Fibroblast of villous mesenchyme (primary cell): ENCODE measurements at regions not wholly inside any gene's neighbourhood (a gene's known extent, or its start where the extent isn't known, plus 50 kb on each side); places are given as distances from the start of the nearest gene placed in this dataset.

Source experiments
- DNase-seq: peaks from one replicate; pipeline ENCODE4 v3.0.0-alpha.2; 2010; ENCODE audit warnings: low read depth
- H3K4me3 ChIP-seq: 2 replicates; pipeline ENCODE4 v1.5.1; 2011; ENCODE audit warnings: low read depth, mild to moderate bottlenecking, low read length
- CTCF ChIP-seq: IDR thresholded peaks from 2 replicates; pipeline ENCODE4 v1.5.1; 2012; ENCODE audit warnings: low read depth, mild to moderate bottlenecking, low read length; ENCODE audit not compliant: insufficient read depth

- no peak overlapping the region for H3K4me3 ChIP-seq
- DNase-seq = no peak
- no peak for TF ChIP-seq CTCF
Measured at GRCh38 chr5:124580512-124580911, 165.9 kb downstream of the ZNF608 start.

DNA sequence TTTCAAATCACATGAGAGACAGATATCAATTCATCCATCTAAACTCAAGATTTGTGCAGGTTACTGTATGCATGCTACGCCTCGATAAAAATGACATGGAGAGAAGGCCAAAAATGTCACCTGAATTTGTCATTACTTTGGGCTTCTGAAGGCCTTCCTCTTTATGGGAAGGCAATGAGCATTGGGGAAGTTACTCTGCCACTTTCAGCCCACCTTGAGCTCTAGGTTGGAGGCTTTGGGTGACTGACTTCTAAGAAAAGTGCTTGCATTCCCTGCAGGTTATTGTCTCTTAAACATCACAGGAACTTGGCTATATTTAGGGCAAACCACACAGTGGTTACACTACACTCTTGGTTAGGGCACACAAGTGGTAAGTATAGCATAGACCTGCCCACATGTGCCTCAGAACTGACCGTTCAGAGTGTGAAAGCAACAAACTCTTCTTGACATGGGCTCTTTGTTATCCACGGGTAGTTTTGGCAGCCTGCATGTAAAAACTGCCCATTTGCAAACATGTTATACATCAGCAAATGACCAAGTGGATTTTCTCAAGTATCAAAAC lies 169.5 kb downstream of the ZNF608 start:
- DNase-seq = no peak
- H3K4me3 ChIP-seq = no peak overlapping the region
- no peak for TF ChIP-seq CTCF

GRCh38 chr5:124575725-124576124 lies 170.7 kb downstream of the ZNF608 start:
- TF ChIP-seq CTCF = no peak
- no peak for DNase-seq
- H3K4me3 ChIP-seq = no peak overlapping the region

DNA sequence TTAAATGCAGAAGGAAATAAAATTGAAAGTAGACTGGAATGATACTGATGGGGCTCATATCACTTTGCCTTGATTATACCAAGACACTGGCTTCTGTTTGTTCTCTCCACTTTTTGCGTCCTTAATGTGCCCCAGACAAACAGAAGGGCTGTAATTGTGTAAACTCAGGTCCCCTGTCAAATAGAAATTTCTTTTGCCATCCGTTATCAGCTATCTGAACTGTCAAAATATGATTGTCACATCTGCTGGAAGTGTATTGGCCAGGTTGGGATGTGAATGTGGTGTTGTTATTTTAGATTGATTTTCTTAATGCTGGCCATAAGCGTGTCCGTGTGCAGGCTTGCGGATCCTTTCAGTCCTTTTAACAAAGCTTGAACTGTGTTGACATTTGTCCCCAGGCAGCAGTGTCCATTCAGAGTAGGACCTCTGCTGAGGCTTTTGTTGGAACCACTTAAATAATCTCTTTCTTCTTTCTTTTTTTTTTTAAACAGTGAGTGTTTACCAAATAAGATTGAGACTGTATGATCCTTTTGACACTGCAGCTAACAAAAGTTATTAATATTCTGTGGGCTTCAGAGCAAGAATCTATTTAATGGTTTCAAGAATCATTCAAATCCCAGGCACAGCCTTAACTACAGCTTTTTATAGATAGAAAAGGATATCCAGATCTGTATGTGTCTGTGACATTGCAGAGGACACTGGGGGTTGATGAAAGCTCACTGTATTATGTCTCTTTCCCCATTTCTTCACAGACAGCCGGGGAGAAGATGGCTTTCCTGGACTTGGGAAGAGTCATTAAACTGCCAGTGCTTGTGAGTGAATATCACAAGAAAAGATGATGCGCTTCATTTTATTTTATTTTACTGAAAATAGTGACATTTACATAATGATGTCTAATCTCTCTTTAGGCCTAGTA lies 171.7 kb downstream of the ZNF608 start:
- TF ChIP-seq CTCF = no peak
- no peak for DNase-seq
- H3K4me3 ChIP-seq = no peak overlapping the region

DNA sequence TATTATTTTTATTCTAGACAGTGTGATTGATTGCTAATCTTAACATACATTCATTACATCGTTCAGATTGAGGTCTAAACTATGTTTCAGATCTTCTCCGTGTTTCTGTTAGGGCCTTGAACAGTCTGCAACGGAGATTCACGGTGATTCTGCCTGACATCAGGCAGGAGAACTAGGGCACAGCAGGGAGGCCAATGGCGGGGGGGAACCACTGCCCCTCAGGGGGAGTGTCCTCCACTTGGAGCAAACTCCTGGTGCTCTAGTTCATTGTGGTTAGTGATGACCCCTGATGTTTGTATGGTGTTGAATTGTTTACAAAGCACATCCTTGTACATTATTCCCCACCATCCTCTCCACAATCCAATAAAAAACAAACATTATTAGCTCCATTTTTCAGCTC lies 173.5 kb downstream of the ZNF608 start:
- H3K4me3 ChIP-seq = no peak overlapping the region
- no peak for DNase-seq
- no peak for TF ChIP-seq CTCF

DNA sequence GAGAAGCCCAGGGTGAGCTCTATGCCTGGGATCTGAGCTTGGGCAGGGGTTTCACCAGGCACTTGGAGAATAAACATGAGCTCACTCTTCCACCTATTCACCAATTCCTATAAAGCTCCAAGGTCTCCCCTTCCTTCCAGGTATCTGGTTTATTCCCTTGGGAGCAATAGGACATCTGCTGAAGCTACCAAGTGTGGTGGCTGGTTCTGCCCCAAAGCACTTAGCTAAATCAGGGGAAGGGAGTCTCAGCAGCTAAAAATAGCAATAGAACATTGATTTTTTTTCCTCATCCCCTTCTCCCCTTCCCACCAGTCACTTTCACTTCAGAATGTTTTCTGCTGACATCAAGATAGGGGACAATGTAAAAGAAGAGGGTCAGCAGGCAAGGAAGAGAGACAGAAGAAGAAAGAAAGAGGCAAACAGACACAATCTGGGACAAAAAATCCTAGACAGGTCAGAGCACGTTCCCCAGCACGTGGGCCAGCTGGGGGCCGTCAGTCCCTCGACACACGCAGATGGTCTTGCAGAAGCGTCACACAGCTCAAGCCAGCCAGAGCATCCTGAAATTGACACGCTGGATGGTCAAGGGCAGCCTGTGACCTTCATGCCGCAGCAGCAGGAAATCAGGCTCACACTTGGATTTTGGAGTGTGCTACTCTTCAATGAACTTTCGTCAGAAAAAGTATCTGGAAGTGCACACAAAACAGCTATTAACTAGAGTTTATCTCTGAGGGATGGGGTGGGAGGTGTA lies 176.0 kb downstream of the ZNF608 start:
- no peak for TF ChIP-seq CTCF
- no peak for DNase-seq
- no peak overlapping the region for H3K4me3 ChIP-seq
